GM23338 (cell line): ENCODE measurements at regions not wholly inside any gene's neighbourhood (a gene's known extent, or its start where the extent isn't known, plus 50 kb on each side); places are given as distances from the start of the nearest gene placed in this dataset.

Experiments
- ATAC-seq: fragments of 200-7000 bp; cut with Tn5 transposase; 3 replicates; pipeline ENCODE4 v1.9.1; 2020
- DNase-seq: peaks from one replicate; pipeline ENCODE4 v3.0.0-alpha.2; 2015; ENCODE audit warnings: low spot score
- H2AFZ ChIP-seq: fragments of 200-600 bp; sonication (generic); 2 replicates; pipeline ENCODE4 v1.8.0; 2016; ENCODE audit warnings: antibody characterized with exemption, mild to moderate bottlenecking, moderate library complexity
- H3F3A ChIP-seq: fragments of 200-600 bp; sonication (generic); replicated peaks from 2 replicates; pipeline ENCODE4 v1.8.0; 2017; ENCODE audit warnings: antibody characterized with exemption, mixed run types, low read depth
- H3K27ac ChIP-seq: fragments of 200-600 bp; sonication (generic); 2 replicates; pipeline ENCODE4 v1.6.1; 2016; ENCODE audit warnings: low read depth
- H3K27me3 ChIP-seq: fragments of 200-600 bp; sonication (generic); 2 replicates; pipeline ENCODE4 v1.8.0; 2016; ENCODE audit warnings: mild to moderate bottlenecking, mixed run types, moderate library complexity; ENCODE audit not compliant: insufficient read depth
- H3K36me3 ChIP-seq: fragments of 200-600 bp; sonication (generic); 2 replicates; pipeline ENCODE4 v1.8.0; 2016; ENCODE audit warnings: mild to moderate bottlenecking; ENCODE audit not compliant: insufficient read depth
- H3K4me1 ChIP-seq: fragments of 200-600 bp; sonication (generic); 2 replicates; pipeline ENCODE4 v1.8.0; 2016; ENCODE audit warnings: mild to moderate bottlenecking, moderate library complexity; ENCODE audit not compliant: insufficient read depth
- H3K4me2 ChIP-seq: fragments of 200-600 bp; sonication (generic); 2 replicates; pipeline ENCODE4 v1.7.1; 2017; ENCODE audit warnings: mixed run types
- H3K4me3 ChIP-seq: fragments of 200-600 bp; sonication (generic); 2 replicates; pipeline ENCODE4 v1.6.1; 2016; ENCODE audit warnings: mixed run types
- H3K79me2 ChIP-seq: fragments of 200-600 bp; sonication (generic); replicated peaks from 2 replicates; pipeline ENCODE4 v1.8.0; 2017; ENCODE audit warnings: mild to moderate bottlenecking; ENCODE audit not compliant: insufficient read depth
- H3K9me2 ChIP-seq: fragments of 200-600 bp; sonication (generic); 2 replicates; pipeline ENCODE4 v1.8.0; 2017; ENCODE audit not compliant: insufficient read depth
- H4K20me1 ChIP-seq: fragments of 200-600 bp; sonication (generic); replicated peaks from 2 replicates; pipeline ENCODE4 v1.8.0; 2017; ENCODE audit warnings: mild to moderate bottlenecking; ENCODE audit not compliant: insufficient read depth
- H3K27ac Mint-ChIP-seq: 2 replicates; pipeline ENCODE4 v1.8.0; 2020; ENCODE audit warnings: inconsistent platforms, mild to moderate bottlenecking, moderate library complexity, mixed read lengths
- H3K27me3 Mint-ChIP-seq: 3 replicates; pipeline ENCODE4 v1.8.0; 2022; ENCODE audit warnings: low read depth, mild to moderate bottlenecking, moderate library complexity, mixed read lengths, inconsistent platforms; ENCODE audit not compliant: insufficient read depth, poor library complexity
- H3K36me3 Mint-ChIP-seq: 3 replicates; pipeline ENCODE4 v1.8.0; 2021; ENCODE audit warnings: low read depth, mild to moderate bottlenecking, inconsistent platforms, moderate library complexity, mixed read lengths
- H3K4me1 Mint-ChIP-seq: 3 replicates; pipeline ENCODE4 v1.8.0; 2020; ENCODE audit warnings: mild to moderate bottlenecking, inconsistent platforms, mixed read lengths
- H3K4me3 Mint-ChIP-seq: 3 replicates; pipeline ENCODE4 v1.8.0; 2021; ENCODE audit warnings: moderate library complexity, mild to moderate bottlenecking, inconsistent platforms, mixed read lengths
- H3K9me3 Mint-ChIP-seq: 3 replicates; pipeline ENCODE4 v1.8.0; 2020; ENCODE audit warnings: moderate library complexity, mild to moderate bottlenecking, inconsistent platforms, mixed read lengths
- CREB1 ChIP-seq: fragments of 250-450 bp; sonication (Bioruptor Pico); IDR thresholded peaks from 2 replicates; pipeline ENCODE4 v1.5.0; 2020; ENCODE audit warnings: low read depth, mild to moderate bottlenecking, moderate library complexity
- CTCF ChIP-seq, 2 experiments: fragments of 200-600 bp in 1 of 2; sonication (generic) in 1 of 2; conservative IDR thresholded peaks; 2 replicates each; pipeline versions ENCODE4 v1.5.1 to v1.6.1; 2016 to 2017; ENCODE audit warnings: antibody characterized with exemption in 2 of 2, low read depth in 2 of 2, mild to moderate bottlenecking in 2 of 2, moderate library complexity in 1 of 2
- ETS1 ChIP-seq: IDR thresholded peaks from 2 replicates; pipeline ENCODE4 v1.6.1; 2016; ENCODE audit warnings: antibody characterized with exemption
- EZH2phosphoT487 ChIP-seq: fragments of 200-600 bp; sonication (generic); IDR thresholded peaks from one replicate; pipeline ENCODE4 v1.8.1; 2018; ENCODE audit warnings: antibody characterized with exemption; ENCODE audit not compliant: unreplicated experiment
- JUNB ChIP-seq: IDR thresholded peaks from one replicate; pipeline ENCODE4 v1.6.1; 2016; ENCODE audit warnings: antibody characterized with exemption; ENCODE audit not compliant: unreplicated experiment
- NANOG ChIP-seq: IDR thresholded peaks from 2 replicates; pipeline ENCODE4 v1.6.1; 2016; ENCODE audit warnings: antibody characterized with exemption, borderline replicate concordance
- POLR2AphosphoS5 ChIP-seq: IDR thresholded peaks from 2 replicates; pipeline ENCODE4 v1.6.1; 2016; ENCODE audit warnings: antibody characterized with exemption, low read depth
- STAT1 ChIP-seq: IDR thresholded peaks from one replicate; pipeline ENCODE4 v1.6.1; 2016; ENCODE audit warnings: antibody characterized with exemption; ENCODE audit not compliant: unreplicated experiment
- ZNF331 ChIP-seq: fragments of 250-450 bp; sonication (Bioruptor Pico); IDR thresholded peaks from 2 replicates; pipeline ENCODE4 v1.5.0; 2020; ENCODE audit warnings: low read depth, mild to moderate bottlenecking, moderate library complexity
- ZNF462 ChIP-seq: fragments of 250-450 bp; sonication (Bioruptor Pico); IDR thresholded peaks from 2 replicates; pipeline ENCODE4 v1.5.0; 2020; ENCODE audit warnings: mild to moderate bottlenecking, moderate library complexity

- no peaks in the 10 kb centered on the region for H3K4me1 Mint-ChIP-seq
- Histone ChIP-seq H3K36me3 (no peaks in the 10 kb centered on the region), H3K27me3 (no peaks in the 10 kb centered on the region), H3K9me2 (no peaks in the 10 kb centered on the region), H3K79me2 (no peaks in the 10 kb centered on the region), H4K20me1 (no peaks in the 10 kb centered on the region), H3F3A (no peaks in the 10 kb centered on the region), H3K4me1 (no peaks in the 10 kb centered on the region), H3K27ac (no peak overlapping the region), H2AFZ (no peak overlapping the region), H3K4me2 (no peak overlapping the region), H3K4me3 (no peak overlapping the region)
- no peaks in the 10 kb centered on the region for H3K36me3 Mint-ChIP-seq
- no peak overlapping the region for H3K27ac Mint-ChIP-seq
- H3K27me3 Mint-ChIP-seq, result no peaks in the 10 kb centered on the region
- TF ChIP-seq ETS1 (no peak), JUNB (no peak), CTCF (conservative IDR thresholded peaks at IDR 0.05; ENCODE audit: low read depth in 2 of 2) (no peak), CREB1 (CRISPR knock-in tag) (no peak), STAT1 (no peak), ZNF462 (CRISPR knock-in tag) (no peak), POLR2AphosphoS5 (no peak), ZNF331 (CRISPR knock-in tag) (no peak), NANOG (no peak), EZH2phosphoT487 (no peak)
- H3K9me3 Mint-ChIP-seq, result no peaks in the 10 kb centered on the region
- DNase-seq, result no peak
- no peak for ATAC-seq
- H3K4me3 Mint-ChIP-seq, result no peak overlapping the region
Measured at GRCh38 chr11:90646706-90647105, 423.9 kb upstream of the CHORDC1 start.
